ENCODE measurements at regions not wholly inside any gene's neighbourhood (a gene's known extent, or its start where the extent isn't known, plus 50 kb on each side); places are given as distances from the start of the nearest gene placed in this dataset.

GRCh38 chr16:9039210-9039609, 52.2 kb upstream of the HAPSTR1 start:
- TF ChIP-seq, protein P1, sequence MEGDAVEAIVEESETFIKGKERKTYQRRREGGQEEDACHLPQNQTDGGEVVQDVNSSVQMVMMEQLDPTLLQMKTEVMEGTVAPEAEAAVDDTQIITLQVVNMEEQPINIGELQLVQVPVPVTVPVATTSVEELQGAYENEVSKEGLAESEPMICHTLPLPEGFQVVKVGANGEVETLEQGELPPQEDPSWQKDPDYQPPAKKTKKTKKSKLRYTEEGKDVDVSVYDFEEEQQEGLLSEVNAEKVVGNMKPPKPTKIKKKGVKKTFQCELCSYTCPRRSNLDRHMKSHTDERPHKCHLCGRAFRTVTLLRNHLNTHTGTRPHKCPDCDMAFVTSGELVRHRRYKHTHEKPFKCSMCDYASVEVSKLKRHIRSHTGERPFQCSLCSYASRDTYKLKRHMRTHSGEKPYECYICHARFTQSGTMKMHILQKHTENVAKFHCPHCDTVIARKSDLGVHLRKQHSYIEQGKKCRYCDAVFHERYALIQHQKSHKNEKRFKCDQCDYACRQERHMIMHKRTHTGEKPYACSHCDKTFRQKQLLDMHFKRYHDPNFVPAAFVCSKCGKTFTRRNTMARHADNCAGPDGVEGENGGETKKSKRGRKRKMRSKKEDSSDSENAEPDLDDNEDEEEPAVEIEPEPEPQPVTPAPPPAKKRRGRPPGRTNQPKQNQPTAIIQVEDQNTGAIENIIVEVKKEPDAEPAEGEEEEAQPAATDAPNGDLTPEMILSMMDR (IDR thresholded peaks at IDR 0.05): no peak
- no peak for TF ChIP-seq POLR2A (IDR thresholded peaks at IDR 0.05)

Measured in vagina (tissue), 2 donors.